K562 (cell line): ENCODE measurements at regions not wholly inside any gene's neighbourhood (a gene's known extent, or its start where the extent isn't known, plus 50 kb on each side); places are given as distances from the start of the nearest gene placed in this dataset.

Experiments
- ATAC-seq: fragments of 200-7000 bp; cut with Tn5 transposase; 3 replicates; pipeline ENCODE4 v1.9.1; 2020; ENCODE audit warnings: moderate library complexity
- BruUV-seq: library from RNA; stranded (reverse); fragments of 400-500 nt; replicated peaks from 2 replicates; lab custom pipeline; 2021; lab: Mats Ljungman, UMichigan
- CTCF ChIA-PET: fragments of 300-600 bp; formaldehyde crosslinking; extraction: SDS; loops from one replicate; lab custom pipeline; 2021; ENCODE audit warnings: low intra/inter-chr PET ratio; lab: Yijun Ruan, JAX
- POLR2A ChIA-PET: fragments of 300-600, 350-650 bp; sonication (Branson Sonifier 250); formaldehyde crosslinking; extraction: SDS; loops from one replicate; lab custom pipeline; 2021; ENCODE audit warnings: antibody characterized with exemption, inconsistent platforms; lab: Yijun Ruan, JAX
- DNase-seq, 4 experiments: peaks; one replicate each; pipeline versions ENCODE4 v3.0.0 to v3.0.0-alpha.2; 2011 to 2018; ENCODE audit warnings: low spot score in 3 of 4, mixed read lengths in 3 of 4; ENCODE audit errors: extremely low read depth in 1 of 4
- FAIRE-seq: peaks from 2 replicates; lab custom pipeline; 2011; peaks lifted over from hg19 to GRCh38; lab: Jason Lieb, UNC
- H2AFZ ChIP-seq: 2 replicates; pipeline ENCODE4 v1.6.0; 2011; ENCODE audit warnings: low read depth, low read length, control low read depth, inconsistent platforms
- H3K27ac ChIP-seq: fragments of 200-600 bp; 3 replicates; pipeline ENCODE4 v1.8.0; 2011; ENCODE audit warnings: low read depth, mild to moderate bottlenecking, control low read depth, inconsistent platforms, low read length, moderate library complexity, mixed read lengths; ENCODE audit errors: extremely low read depth
- H3K27me3 ChIP-seq, 2 experiments: fragments of 300-600 bp in 1 of 2; 2 replicates in 1 of 2; 3 replicates in 1 of 2; pipeline versions ENCODE4 v1.6.0 to v1.8.0; 2011; ENCODE audit warnings: inconsistent platforms in 2 of 2, low read length in 2 of 2, mild to moderate bottlenecking in 1 of 2, mixed read lengths in 1 of 2, moderate library complexity in 1 of 2; ENCODE audit not compliant: control insufficient read depth in 2 of 2, insufficient read depth in 2 of 2
- H3K36me3 ChIP-seq: fragments of 300-600 bp; 3 replicates; pipeline ENCODE4 v1.8.0; 2011; ENCODE audit warnings: mild to moderate bottlenecking, low read length, inconsistent platforms; ENCODE audit not compliant: control insufficient read depth, insufficient read depth
- H3K4me1 ChIP-seq, 2 experiments: fragments of 200-600 bp in 1 of 2; replicated peaks in 1 of 2; 2 replicates in 1 of 2; 3 replicates in 1 of 2; pipeline versions ENCODE4 v1.5.1 to v1.8.0; 2011; ENCODE audit warnings: inconsistent platforms in 2 of 2, low read length in 2 of 2, mild to moderate bottlenecking in 1 of 2, mixed read lengths in 1 of 2, moderate library complexity in 1 of 2; ENCODE audit not compliant: control insufficient read depth in 2 of 2, insufficient read depth in 2 of 2
- H3K4me2 ChIP-seq: 2 replicates; pipeline ENCODE4 v1.6.1; 2011; ENCODE audit warnings: low read length, control low read depth, inconsistent platforms, mixed read lengths; ENCODE audit not compliant: insufficient read depth
- H3K4me3 ChIP-seq: fragments of 200-600 bp; sonication (generic), shearing (Covaris generic); 2 replicates; pipeline ENCODE4 v1.5.1; 2016; ENCODE audit warnings: control low read depth, inconsistent platforms
- H3K79me2 ChIP-seq: fragments of 200-600 bp; 3 replicates; pipeline ENCODE4 v1.8.0; 2011; ENCODE audit warnings: low read length, inconsistent platforms; ENCODE audit not compliant: control insufficient read depth, insufficient read depth
- H3K9ac ChIP-seq, 2 experiments: 2 replicates each; pipeline versions ENCODE4 v1.6.0 to v1.6.1; 2011; ENCODE audit warnings: low read depth in 2 of 2, low read length in 2 of 2, control low read depth in 1 of 2, inconsistent platforms in 1 of 2, mild to moderate bottlenecking in 1 of 2, mixed read lengths in 1 of 2; ENCODE audit not compliant: insufficient read depth in 1 of 2
- H3K9me1 ChIP-seq: one replicate; pipeline ENCODE4 v1.6.0; 2011; ENCODE audit warnings: inconsistent platforms, mild to moderate bottlenecking, low read length, moderate library complexity; ENCODE audit not compliant: control insufficient read depth, insufficient read depth
- H3K9me3 ChIP-seq: replicated peaks from 2 replicates; pipeline ENCODE4 v1.5.1; 2011; ENCODE audit warnings: low read depth, low read length, inconsistent platforms; ENCODE audit not compliant: control insufficient read depth, insufficient read depth
- H4K20me1 ChIP-seq: replicated peaks from 2 replicates; pipeline ENCODE4 v1.6.1; 2011; ENCODE audit warnings: low read length, inconsistent platforms, mixed read lengths; ENCODE audit not compliant: control insufficient read depth, insufficient read depth
- ADNP ChIP-seq: fragments of 200-800 bp; sonication (Bioruptor generic); IDR thresholded peaks from 2 replicates; pipeline ENCODE4 v1.6.1; 2016; ENCODE audit warnings: missing genetic modification characterization, missing compliant biosample characterization
- CBX8 ChIP-seq: fragments of 200-600 bp; sonication (generic); IDR thresholded peaks from 2 replicates; pipeline ENCODE4 v1.6.1; 2012; ENCODE audit warnings: borderline replicate concordance, mixed run types, low read depth, mild to moderate bottlenecking, moderate library complexity, mixed read lengths, low read length, control low read depth, inconsistent platforms; ENCODE audit not compliant: poor library complexity, severe bottlenecking; ENCODE audit errors: extremely low read depth
- CSDE1 ChIP-seq, 2 experiments: fragments of 450-650 bp; IDR thresholded peaks; 2 replicates each; pipeline ENCODE4 v1.6.1; 2016; ENCODE audit warnings: mild to moderate bottlenecking in 1 of 2
- ELF4 ChIP-seq: fragments of 450-650 bp; formaldehyde crosslinking; IDR thresholded peaks from 2 replicates; pipeline ENCODE4 v1.4.0; 2022; ENCODE audit warnings: missing genetic modification characterization
- HMGXB4 ChIP-seq: sonication (generic); formaldehyde crosslinking; IDR thresholded peaks from 2 replicates; pipeline ENCODE4 v1.8.1; 2023; ENCODE audit warnings: mild to moderate bottlenecking, missing genetic modification reagents
- MYC ChIP-seq, 2 experiments: fragments of 250-450 bp in 1 of 2; sonication (Bioruptor Pico) in 1 of 2; IDR thresholded peaks; 2 replicates each; pipeline versions ENCODE4 v1.5.1 to v1.6.1; 2012 to 2021; ENCODE audit warnings: low read depth in 2 of 2, borderline replicate concordance in 1 of 2, improper control_type of control experiment in 1 of 2, low read length in 1 of 2, mild to moderate bottlenecking in 1 of 2, moderate library complexity in 1 of 2
- RBM15 ChIP-seq: fragments of 200-400 bp; formaldehyde crosslinking; IDR thresholded peaks from 2 replicates; pipeline ENCODE4 v1.6.1; 2018; ENCODE audit warnings: mild to moderate bottlenecking, low read length, moderate library complexity; ENCODE audit not compliant: insufficient read depth
- SMARCC2 ChIP-seq: fragments of 450-650 bp; IDR thresholded peaks from 2 replicates; pipeline ENCODE4 v1.6.1; 2017; ENCODE audit warnings: antibody characterized with exemption, moderate library complexity, mild to moderate bottlenecking, low read depth
- TCF3 ChIP-seq: sonication (generic); formaldehyde crosslinking; IDR thresholded peaks from 2 replicates; pipeline ENCODE4 v1.4.0; 2020; ENCODE audit warnings: mild to moderate bottlenecking, missing genetic modification reagents
- ZKSCAN1 ChIP-seq: fragments of 150-350 bp; IDR thresholded peaks from 2 replicates; pipeline ENCODE4 v1.6.1; 2016; ENCODE audit warnings: low read depth, low read length
- ZNF197 ChIP-seq: fragments of 200-800 bp; sonication (Bioruptor generic); IDR thresholded peaks from 2 replicates; pipeline ENCODE4 v1.6.1; 2016; ENCODE audit warnings: low read depth, missing genetic modification characterization, missing compliant biosample characterization
- ZNF282 ChIP-seq: sonication (generic); formaldehyde crosslinking; IDR thresholded peaks from 2 replicates; pipeline ENCODE4 v1.8.1; 2023; ENCODE audit warnings: missing genetic modification reagents
- WGBS: fragments of 100-300 bp; shearing (Covaris generic); methylation state at CpG from one replicate; pipeline ENCODE4 v1.1.6; 2016; ENCODE audit warnings: low coverage, mixed read lengths; ENCODE audit not compliant: insufficient coverage; ENCODE audit errors: missing lambda C conversion rate; 5-methylcytosine and 5-hydroxymethylcytosine counted together
- in situ Hi-C: fragments of 300-500 bp; cut with MboI; formaldehyde crosslinking; loops from 4 replicates; pipeline ENCODE4 v1.15.0; 2018; ENCODE audit warnings: inconsistent platforms, mixed read lengths
- intact Hi-C: fragments of 100-400 bp; cut with micrococcal nuclease; formaldehyde crosslinking; loops from 2 replicates; pipeline ENCODE4 v1.14.2; 2022
- TF ChIP-seq, protein P1 (sequence below), 3 experiments: fragments of 200-800 bp in 1 of 3; sonication (Bioruptor generic) in 1 of 3; sonication (generic) in 1 of 3; formaldehyde crosslinking in 1 of 3; IDR thresholded peaks; 2 replicates each; pipeline versions ENCODE4 v1.6.1 to v1.8.0; 2016 to 2022; ENCODE audit warnings: mild to moderate bottlenecking in 2 of 3, missing compliant biosample characterization in 2 of 3, missing genetic modification characterization in 2 of 3, missing genetic modification reagents in 1 of 3

GRCh38 chr15:87733977-87734376 lies 522.6 kb downstream of the NTRK3 start:
- H3K9me3 ChIP-seq, result no peaks in the 10 kb centered on the region
- no peak overlapping the region; the same call in 1 of the 2 replicates for H2AFZ ChIP-seq
- peaks cover 0 to 8% of the 10 kb centered on the region in 2 experiments; a peak in 1 of 5 replicates for H3K4me1 ChIP-seq
- ChIA-PET CTCF (no interaction called here), POLR2A (interaction anchor here (0.6 kb wide), 1 partner anchor 11 kb away, joined by 3 read pairs; no protein-coding TSS in a partner anchor)
- no peaks in the 10 kb centered on the region for H4K20me1 ChIP-seq
- FAIRE-seq, result no peak
- 41% methylated on average over 5 of the region's 5 CpGs for WGBS
- no peak overlapping the region for H3K27ac ChIP-seq
- H3K36me3 ChIP-seq, result no peaks in the 10 kb centered on the region
- H3K79me2 ChIP-seq, result no peaks in the 10 kb centered on the region
- intact Hi-C loops, result no loop called here
- in situ Hi-C loops, result no loop called here
- no peak for DNase-seq
- no peak overlapping the region for H3K4me3 ChIP-seq
- no peak overlapping the region for H3K9ac ChIP-seq
- TF ChIP-seq TCF3 (CRISPR knock-in tag), result no peak
- no peak for TF ChIP-seq ELF4 (CRISPR knock-in tag)
- no peak for TF ChIP-seq CSDE1 (IDR thresholded peaks at IDR 0.05)
- no peak for TF ChIP-seq CBX8
- H3K4me2 ChIP-seq, result no peak overlapping the region
- no peaks in the 10 kb centered on the region for H3K9me1 ChIP-seq
- H3K27me3 ChIP-seq, result no peaks in the 10 kb centered on the region
- no peak for ATAC-seq
- no TSS peak for BruUV-seq

DNA sequence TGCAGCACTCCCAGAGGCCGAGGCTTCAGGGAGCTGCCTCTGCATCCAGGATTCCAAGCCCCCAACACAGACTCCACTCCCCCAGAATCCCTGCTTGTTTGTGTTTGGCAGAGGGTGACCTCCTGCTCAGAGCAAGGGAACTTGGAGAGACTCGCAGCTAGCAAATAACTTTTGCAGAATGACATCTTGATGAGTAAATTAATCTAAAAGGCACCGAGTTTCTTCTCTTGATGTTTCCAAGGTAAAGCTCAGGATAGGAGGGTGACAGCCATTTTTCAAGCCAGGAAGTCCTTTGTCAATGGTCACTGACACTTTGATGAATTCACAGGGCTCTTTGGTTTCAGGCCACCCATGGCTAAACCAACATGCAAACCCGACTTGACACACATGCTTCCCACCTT lies 523.0 kb downstream of the NTRK3 start:
- 8% methylated on average over 4 of the region's 4 CpGs for WGBS
- no peak for FAIRE-seq
- Histone ChIP-seq H3K79me2 (no peaks in the 10 kb centered on the region), H4K20me1 (no peaks in the 10 kb centered on the region), H2AFZ (no peak overlapping the region; the same call in 1 of the 2 replicates), H3K4me1 (peaks cover 0 to 8% of the 10 kb centered on the region in 2 experiments; a peak in 1 of 5 replicates), H3K27me3 (no peaks in the 10 kb centered on the region), H3K4me3 (no peak overlapping the region), H3K9ac (no peak overlapping the region), H3K27ac (no peak overlapping the region), H3K4me2 (no peak overlapping the region), H3K9me3 (no peaks in the 10 kb centered on the region), H3K9me1 (no peaks in the 10 kb centered on the region), H3K36me3 (no peaks in the 10 kb centered on the region)
- POLR2A ChIA-PET, result interaction anchor here (0.6 kb wide), 1 partner anchor 32 kb away, joined by 3 read pairs; no protein-coding TSS in a partner anchor
- CTCF ChIA-PET, result no interaction called here
- BruUV-seq, result no TSS peak
- DNase-seq, result no peak
- intact Hi-C loops, result no loop called here
- in situ Hi-C loops, result no loop called here
- no peak for ATAC-seq
- TF ChIP-seq ADNP, result no peak
- TF ChIP-seq SMARCC2, result no peak
- TF ChIP-seq ZNF282 (CRISPR knock-in tag), result no peak
- TF ChIP-seq, protein P1, sequence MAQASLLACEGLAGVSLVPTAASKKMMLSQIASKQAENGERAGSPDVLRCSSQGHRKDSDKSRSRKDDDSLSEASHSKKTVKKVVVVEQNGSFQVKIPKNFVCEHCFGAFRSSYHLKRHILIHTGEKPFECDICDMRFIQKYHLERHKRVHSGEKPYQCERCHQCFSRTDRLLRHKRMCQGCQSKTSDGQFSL (CRISPR knock-in tag; IDR thresholded peaks at IDR 0.05), result no peak
- TF ChIP-seq, protein P1 (tag; IDR thresholded peaks at IDR 0.05), result no peak
- no peak for TF ChIP-seq ZNF197 (CRISPR knock-in tag)
- TF ChIP-seq ZKSCAN1, result no peak
- TF ChIP-seq RBM15, result no peak
- no peak for TF ChIP-seq MYC (IDR thresholded peaks at IDR 0.05; ENCODE audit: low read depth, low read length)
- TF ChIP-seq MYC (CRISPR knock-in tag; IDR thresholded peaks at IDR 0.05; ENCODE audit: borderline replicate concordance, low read depth), result no peak
- no peak for TF ChIP-seq HMGXB4
